ENCODE measurements at regions not wholly inside any gene's neighbourhood (a gene's known extent, or its start where the extent isn't known, plus 50 kb on each side); places are given as distances from the start of the nearest gene placed in this dataset.

- TF ChIP-seq EP300 (IDR thresholded peaks at IDR 0.05; ENCODE audit: low read depth): no peak
- no peak for TF ChIP-seq CTCF (IDR thresholded peaks at IDR 0.05)
- TF ChIP-seq POLR2A (IDR thresholded peaks at IDR 0.05): no peak
Observed at GRCh38 chr10:25842146-25842545, 91.9 kb upstream of the MYO3A start.
